ENCODE measurements at regions not wholly inside any gene's neighbourhood (a gene's known extent, or its start where the extent isn't known, plus 50 kb on each side); places are given as distances from the start of the nearest gene placed in this dataset.

GRCh38 chr13:37409756-37410155, 188.8 kb downstream of the POSTN start:
- intact Hi-C loops (cut with micrococcal nuclease) = no loop called here
- no peak overlapping the region for H3K27ac Mint-ChIP-seq
- H3K4me3 Mint-ChIP-seq = no peak overlapping the region
- Histone ChIP-seq H3K27me3 (ENCODE audit: insufficient read depth, low read length) (no peaks in the 10 kb centered on the region), H3K9me3 (ENCODE audit: control insufficient read depth in 1 of 2, low read length in 2 of 2) (no peaks in the 10 kb centered on the region), H3K36me3 (ENCODE audit: insufficient read depth, low read length) (no peaks in the 10 kb centered on the region), H3K4me3 (ENCODE audit: low read length in 2 of 2) (no peak overlapping the region), H3K27ac (ENCODE audit: low read depth, low read length) (no peak overlapping the region), H3K4me1 (ENCODE audit: insufficient read depth, low read length) (no peaks in the 10 kb centered on the region)
- DNase-seq = no peak
- H3K9me3 Mint-ChIP-seq = peaks cover 0 to 4% (median 3%) of the 10 kb centered on the region in 8 donors
- no peaks in the 10 kb centered on the region for H3K4me1 Mint-ChIP-seq
- POLR2A ChIA-PET (ENCODE audit: partially characterized antibody) = no interaction called here
- CTCF ChIA-PET (ENCODE audit: partially characterized antibody) = no interaction called here
- H3K36me3 Mint-ChIP-seq = no peaks in the 10 kb centered on the region
- no peaks in the 10 kb centered on the region for H3K27me3 Mint-ChIP-seq

GRCh38 chr13:37407156-37407555, 191.4 kb downstream of the POSTN start:
- ChIA-PET POLR2A (ENCODE audit: partially characterized antibody) (no interaction called here), CTCF (ENCODE audit: partially characterized antibody) (no interaction called here)
- H3K4me1 ChIP-seq (ENCODE audit: insufficient read depth, low read length) = no peaks in the 10 kb centered on the region
- no peaks in the 10 kb centered on the region for H3K36me3 Mint-ChIP-seq
- no peaks in the 10 kb centered on the region for H3K4me1 Mint-ChIP-seq
- H3K27ac ChIP-seq (ENCODE audit: low read depth, low read length) = no peak overlapping the region
- no peaks in the 10 kb centered on the region for H3K27me3 Mint-ChIP-seq
- peaks cover 0 to 6% (median 3%) of the 10 kb centered on the region in 8 donors for H3K9me3 Mint-ChIP-seq
- H3K27ac Mint-ChIP-seq = no peak overlapping the region
- H3K27me3 ChIP-seq (ENCODE audit: insufficient read depth, low read length) = no peaks in the 10 kb centered on the region
- no peaks in the 10 kb centered on the region for H3K36me3 ChIP-seq (ENCODE audit: insufficient read depth, low read length)
- H3K9me3 ChIP-seq (ENCODE audit: control insufficient read depth in 1 of 2, low read length in 2 of 2) = no peaks in the 10 kb centered on the region
- no peak overlapping the region for H3K4me3 ChIP-seq (ENCODE audit: low read length in 2 of 2)
- DNase-seq = peak in 1 of 5 donors; percentile 15
- intact Hi-C loops (cut with micrococcal nuclease) = no loop called here
- H3K4me3 Mint-ChIP-seq = no peak overlapping the region

GRCh38 chr13:37406031-37406430, 192.5 kb downstream of the POSTN start:
- peaks cover 0 to 6% (median 3%) of the 10 kb centered on the region in 8 donors for H3K9me3 Mint-ChIP-seq
- intact Hi-C loops (cut with micrococcal nuclease) = no loop called here
- ChIA-PET POLR2A (ENCODE audit: partially characterized antibody) (no interaction called here), CTCF (ENCODE audit: partially characterized antibody) (no interaction called here)
- H3K36me3 Mint-ChIP-seq = no peaks in the 10 kb centered on the region
- H3K36me3 ChIP-seq (ENCODE audit: insufficient read depth, low read length) = no peaks in the 10 kb centered on the region
- DNase-seq = no peak
- no peaks in the 10 kb centered on the region for H3K4me1 ChIP-seq (ENCODE audit: insufficient read depth, low read length)
- no peak overlapping the region for H3K4me3 Mint-ChIP-seq
- no peak overlapping the region for H3K27ac Mint-ChIP-seq
- no peaks in the 10 kb centered on the region for H3K9me3 ChIP-seq (ENCODE audit: control insufficient read depth in 1 of 2, low read length in 2 of 2)
- H3K4me3 ChIP-seq (ENCODE audit: low read length in 2 of 2) = no peak overlapping the region
- no peak overlapping the region for H3K27ac ChIP-seq (ENCODE audit: low read depth, low read length)
- H3K4me1 Mint-ChIP-seq = no peaks in the 10 kb centered on the region
- no peaks in the 10 kb centered on the region for H3K27me3 Mint-ChIP-seq
- no peaks in the 10 kb centered on the region for H3K27me3 ChIP-seq (ENCODE audit: insufficient read depth, low read length)

GRCh38 chr13:37403776-37404527, 194.6 kb downstream of the POSTN start:
- ChIA-PET POLR2A (ENCODE audit: partially characterized antibody) (no interaction called here), CTCF (ENCODE audit: partially characterized antibody) (no interaction called here)
- Mint-ChIP-seq H3K36me3 (no peaks in the 10 kb centered on the region), H3K27ac (no peak overlapping the region), H3K9me3 (peaks cover 0 to 6% (median 4%) of the 10 kb centered on the region in 8 donors), H3K4me3 (no peak overlapping the region), H3K4me1 (no peaks in the 10 kb centered on the region), H3K27me3 (no peaks in the 10 kb centered on the region)
- Histone ChIP-seq H3K27me3 (ENCODE audit: insufficient read depth, low read length) (no peaks in the 10 kb centered on the region), H3K36me3 (ENCODE audit: insufficient read depth, low read length) (no peaks in the 10 kb centered on the region), H3K4me3 (ENCODE audit: low read length in 2 of 2) (no peak overlapping the region), H3K9me3 (ENCODE audit: control insufficient read depth in 1 of 2, low read length in 2 of 2) (no peaks in the 10 kb centered on the region), H3K27ac (ENCODE audit: low read depth, low read length) (no peak overlapping the region), H3K4me1 (ENCODE audit: insufficient read depth, low read length) (no peaks in the 10 kb centered on the region)
- no peak for DNase-seq
- intact Hi-C loops (cut with micrococcal nuclease) = no loop called here

- no peaks in the 10 kb centered on the region for H3K4me1 Mint-ChIP-seq
- POLR2A ChIA-PET (ENCODE audit: partially characterized antibody) = no interaction called here
- Histone ChIP-seq H3K9me3 (ENCODE audit: control insufficient read depth in 1 of 2, low read length in 2 of 2) (no peaks in the 10 kb centered on the region), H3K27ac (ENCODE audit: low read depth, low read length) (no peak overlapping the region), H3K4me1 (ENCODE audit: insufficient read depth, low read length) (no peaks in the 10 kb centered on the region), H3K4me3 (ENCODE audit: low read length in 2 of 2) (no peak overlapping the region), H3K36me3 (ENCODE audit: insufficient read depth, low read length) (no peaks in the 10 kb centered on the region), H3K27me3 (ENCODE audit: insufficient read depth, low read length) (no peaks in the 10 kb centered on the region)
- H3K9me3 Mint-ChIP-seq = peaks cover 0 to 9% (median 4%) of the 10 kb centered on the region in 8 donors
- intact Hi-C loops (cut with micrococcal nuclease) = no loop called here
- H3K27ac Mint-ChIP-seq = no peak overlapping the region
- H3K4me3 Mint-ChIP-seq = no peak overlapping the region
- no peaks in the 10 kb centered on the region for H3K27me3 Mint-ChIP-seq
- no peaks in the 10 kb centered on the region for H3K36me3 Mint-ChIP-seq
- CTCF ChIA-PET (ENCODE audit: partially characterized antibody) = no interaction called here
- no peak for DNase-seq
Measured at GRCh38 chr13:37401721-37402120, 196.8 kb downstream of the POSTN start.

- Histone ChIP-seq H3K4me3 (ENCODE audit: low read length in 2 of 2) (no peak overlapping the region), H3K27ac (ENCODE audit: low read depth, low read length) (no peak overlapping the region), H3K9me3 (ENCODE audit: control insufficient read depth in 1 of 2, low read length in 2 of 2) (no peaks in the 10 kb centered on the region), H3K36me3 (ENCODE audit: insufficient read depth, low read length) (no peaks in the 10 kb centered on the region), H3K27me3 (ENCODE audit: insufficient read depth, low read length) (no peaks in the 10 kb centered on the region), H3K4me1 (ENCODE audit: insufficient read depth, low read length) (no peaks in the 10 kb centered on the region)
- no peak overlapping the region for H3K27ac Mint-ChIP-seq
- H3K27me3 Mint-ChIP-seq = no peaks in the 10 kb centered on the region
- ChIA-PET POLR2A (ENCODE audit: partially characterized antibody) (no interaction called here), CTCF (ENCODE audit: partially characterized antibody) (no interaction called here)
- DNase-seq = no peak
- no peak overlapping the region for H3K4me3 Mint-ChIP-seq
- H3K9me3 Mint-ChIP-seq = peaks cover 0 to 12% (median 4%) of the 10 kb centered on the region in 8 donors
- H3K4me1 Mint-ChIP-seq = no peaks in the 10 kb centered on the region
- intact Hi-C loops (cut with micrococcal nuclease) = no loop called here
- no peaks in the 10 kb centered on the region for H3K36me3 Mint-ChIP-seq
Measured at GRCh38 chr13:37397535-37397934, 201.0 kb downstream of the POSTN start.

- DNase-seq = no peak
- no peak overlapping the region for H3K4me3 ChIP-seq (ENCODE audit: low read length in 2 of 2)
- H3K27me3 Mint-ChIP-seq = peaks cover 0 to 2% of the 10 kb centered on the region in 2 donors
Measured at GRCh38 chr13:37395544-37395943, 203.0 kb downstream of the POSTN start.

More at GRCh38 chr13:37395544-37395943, 203.0 kb downstream of the POSTN start:
- Histone ChIP-seq H3K36me3 (ENCODE audit: insufficient read depth, low read length) (no peaks in the 10 kb centered on the region), H3K27ac (ENCODE audit: low read depth, low read length) (no peak overlapping the region), H3K27me3 (ENCODE audit: insufficient read depth, low read length) (no peaks in the 10 kb centered on the region), H3K4me1 (ENCODE audit: insufficient read depth, low read length) (no peaks in the 10 kb centered on the region), H3K9me3 (ENCODE audit: control insufficient read depth in 1 of 2, low read length in 2 of 2) (no peaks in the 10 kb centered on the region)
- intact Hi-C loops (cut with micrococcal nuclease) = no loop called here
- Mint-ChIP-seq H3K36me3 (no peaks in the 10 kb centered on the region), H3K4me1 (no peaks in the 10 kb centered on the region), H3K4me3 (no peak overlapping the region), H3K9me3 (peaks cover 0 to 13% (median 3%) of the 10 kb centered on the region in 8 donors), H3K27ac (no peak overlapping the region)
- ChIA-PET POLR2A (ENCODE audit: partially characterized antibody) (no interaction called here), CTCF (ENCODE audit: partially characterized antibody) (no interaction called here)

Measured in CD4-positive, alpha-beta memory T cell (primary cell).